Endothelial cell (in vitro differentiated cells): ENCODE measurements at regions not wholly inside any gene's neighbourhood (a gene's known extent, or its start where the extent isn't known, plus 50 kb on each side); places are given as distances from the start of the nearest gene placed in this dataset.

Experiments used
- DNase-seq: peaks from one replicate; pipeline ENCODE4 v3.0.0; 2021; ENCODE audit warnings: low spot score
- H3K27ac Mint-ChIP-seq: one replicate; pipeline ENCODE4 v1.8.0; 2021; ENCODE audit warnings: mixed read lengths, inconsistent platforms; ENCODE audit not compliant: unreplicated experiment
- H3K27me3 Mint-ChIP-seq: one replicate; pipeline ENCODE4 v1.8.0; 2021; ENCODE audit warnings: mild to moderate bottlenecking, moderate library complexity, mixed read lengths, inconsistent platforms; ENCODE audit not compliant: unreplicated experiment
- H3K36me3 Mint-ChIP-seq: one replicate; pipeline ENCODE4 v1.8.0; 2021; ENCODE audit warnings: mild to moderate bottlenecking, low read depth, mixed read lengths, inconsistent platforms; ENCODE audit not compliant: unreplicated experiment
- H3K4me1 Mint-ChIP-seq: one replicate; pipeline ENCODE4 v1.8.0; 2021; ENCODE audit warnings: mild to moderate bottlenecking, mixed read lengths, inconsistent platforms; ENCODE audit not compliant: unreplicated experiment
- H3K4me3 Mint-ChIP-seq: one replicate; pipeline ENCODE4 v1.8.0; 2021; ENCODE audit warnings: mild to moderate bottlenecking, mixed read lengths, inconsistent platforms; ENCODE audit not compliant: unreplicated experiment
- H3K9me3 Mint-ChIP-seq: one replicate; pipeline ENCODE4 v1.8.0; 2021; ENCODE audit warnings: mixed read lengths, inconsistent platforms; ENCODE audit not compliant: unreplicated experiment
- TF ChIP-seq, protein P1 (sequence below): fragments of 200-600 bp; sonication (generic); IDR thresholded peaks from one replicate; pipeline ENCODE4 v1.5.0; 2021; ENCODE audit warnings: antibody characterized with exemption; ENCODE audit not compliant: unreplicated experiment

DNA sequence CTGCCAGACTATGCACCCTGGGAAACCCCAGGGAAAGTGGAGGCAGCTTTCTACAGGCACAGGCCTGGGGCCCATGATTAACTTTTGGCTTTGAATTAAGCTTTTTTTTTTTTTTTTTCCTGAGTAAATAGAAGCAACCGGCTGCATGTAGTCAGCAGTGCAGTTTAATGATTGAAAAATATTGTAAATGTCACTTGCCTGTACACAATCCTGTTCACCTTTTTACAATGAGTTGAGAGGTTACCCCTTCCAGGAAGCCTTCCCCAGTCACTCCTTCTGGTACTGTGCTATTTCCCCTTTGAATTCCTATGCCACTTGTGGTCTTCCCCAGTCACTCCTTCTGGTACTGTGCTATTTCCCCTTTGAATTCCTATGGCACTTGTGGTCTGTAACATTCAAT, 475.6 kb downstream of the TDRD15 start:
- TF ChIP-seq, protein P1, sequence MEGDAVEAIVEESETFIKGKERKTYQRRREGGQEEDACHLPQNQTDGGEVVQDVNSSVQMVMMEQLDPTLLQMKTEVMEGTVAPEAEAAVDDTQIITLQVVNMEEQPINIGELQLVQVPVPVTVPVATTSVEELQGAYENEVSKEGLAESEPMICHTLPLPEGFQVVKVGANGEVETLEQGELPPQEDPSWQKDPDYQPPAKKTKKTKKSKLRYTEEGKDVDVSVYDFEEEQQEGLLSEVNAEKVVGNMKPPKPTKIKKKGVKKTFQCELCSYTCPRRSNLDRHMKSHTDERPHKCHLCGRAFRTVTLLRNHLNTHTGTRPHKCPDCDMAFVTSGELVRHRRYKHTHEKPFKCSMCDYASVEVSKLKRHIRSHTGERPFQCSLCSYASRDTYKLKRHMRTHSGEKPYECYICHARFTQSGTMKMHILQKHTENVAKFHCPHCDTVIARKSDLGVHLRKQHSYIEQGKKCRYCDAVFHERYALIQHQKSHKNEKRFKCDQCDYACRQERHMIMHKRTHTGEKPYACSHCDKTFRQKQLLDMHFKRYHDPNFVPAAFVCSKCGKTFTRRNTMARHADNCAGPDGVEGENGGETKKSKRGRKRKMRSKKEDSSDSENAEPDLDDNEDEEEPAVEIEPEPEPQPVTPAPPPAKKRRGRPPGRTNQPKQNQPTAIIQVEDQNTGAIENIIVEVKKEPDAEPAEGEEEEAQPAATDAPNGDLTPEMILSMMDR = no peak
- H3K36me3 Mint-ChIP-seq = no peaks in the 10 kb centered on the region
- no peak for DNase-seq
- no peaks in the 10 kb centered on the region for H3K27me3 Mint-ChIP-seq
- H3K4me1 Mint-ChIP-seq = peaks cover 5% of the 10 kb centered on the region
- no peak overlapping the region for H3K4me3 Mint-ChIP-seq
- H3K9me3 Mint-ChIP-seq = no peaks in the 10 kb centered on the region
- no peak overlapping the region for H3K27ac Mint-ChIP-seq

DNA sequence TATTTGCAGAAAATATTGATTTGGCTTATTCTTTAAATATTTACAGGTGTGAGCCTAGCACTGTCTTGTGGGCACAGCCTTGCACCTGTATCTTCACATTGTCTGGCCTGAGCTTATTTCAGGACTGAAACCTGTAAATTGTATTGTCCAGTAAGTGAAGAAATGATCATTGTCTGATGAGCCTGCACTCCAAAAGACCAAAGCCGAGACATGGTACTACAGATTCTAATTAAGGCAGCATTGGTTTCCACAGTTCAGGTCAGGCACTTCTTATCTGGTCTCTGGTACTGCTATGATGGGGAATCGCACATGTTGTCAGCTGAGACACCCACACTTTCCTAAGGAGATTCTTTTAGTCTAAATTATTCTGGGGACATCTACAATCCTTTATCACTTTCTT, 479.0 kb downstream of the TDRD15 start:
- Mint-ChIP-seq H3K36me3 (no peaks in the 10 kb centered on the region), H3K9me3 (no peaks in the 10 kb centered on the region)
- TF ChIP-seq, protein P1 = no peak

DNA sequence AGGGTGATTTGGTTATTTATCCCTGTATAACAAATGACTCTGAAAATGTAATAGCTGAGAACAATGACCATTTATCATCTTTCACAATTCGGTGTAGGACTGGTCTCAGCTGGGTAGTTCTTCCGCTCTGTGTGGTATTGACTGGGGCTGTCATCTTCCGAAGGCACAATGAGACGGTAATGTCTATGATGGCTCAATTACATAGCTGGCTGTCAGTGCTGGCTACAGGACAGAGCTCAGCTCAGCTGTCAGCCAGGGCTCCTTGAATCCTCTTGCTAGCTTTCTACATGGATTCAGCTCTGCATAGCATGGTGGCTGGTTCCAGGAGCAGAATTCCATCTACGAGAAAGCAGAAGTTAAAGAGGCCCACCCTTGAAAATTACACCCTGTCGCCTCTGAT, 483.8 kb downstream of the TDRD15 start:
- TF ChIP-seq, protein P1 = no peak
- DNase-seq = no peak
- Mint-ChIP-seq H3K27me3 (no peaks in the 10 kb centered on the region), H3K27ac (no peak overlapping the region), H3K4me1 (no peaks in the 10 kb centered on the region), H3K4me3 (no peak overlapping the region), H3K9me3 (no peaks in the 10 kb centered on the region), H3K36me3 (no peaks in the 10 kb centered on the region)

More for the DNA sequence above, 479.0 kb downstream of the TDRD15 start:
- Mint-ChIP-seq H3K4me3 (no peak overlapping the region), H3K27me3 (no peaks in the 10 kb centered on the region), H3K4me1 (peaks cover 5% of the 10 kb centered on the region), H3K27ac (no peak overlapping the region)
- DNase-seq = no peak

DNA sequence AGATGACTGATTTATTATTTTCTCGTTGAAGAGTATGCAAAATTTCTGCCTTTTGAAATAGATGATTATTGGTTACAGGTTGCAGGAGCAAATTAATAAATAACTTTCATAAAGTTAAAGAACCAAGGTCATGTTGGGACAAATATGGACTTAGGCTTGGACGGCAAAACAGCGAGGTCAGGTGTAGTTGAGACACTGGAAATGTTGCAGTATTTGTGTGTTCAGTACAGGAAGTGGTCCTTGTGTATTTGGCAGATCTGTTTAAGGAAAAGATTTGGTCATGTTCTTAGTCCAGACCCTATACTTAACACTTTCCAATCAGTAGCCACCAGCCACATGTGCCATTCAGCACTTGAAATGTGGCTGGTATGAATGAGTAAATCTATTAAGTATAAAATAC, 486.5 kb downstream of the TDRD15 start:
- H3K4me1 Mint-ChIP-seq = no peaks in the 10 kb centered on the region
- no peaks in the 10 kb centered on the region for H3K9me3 Mint-ChIP-seq
- H3K36me3 Mint-ChIP-seq = no peaks in the 10 kb centered on the region
- no peak overlapping the region for H3K27ac Mint-ChIP-seq
- H3K4me3 Mint-ChIP-seq = no peak overlapping the region
- DNase-seq = no peak
- TF ChIP-seq, protein P1 = no peak
- no peaks in the 10 kb centered on the region for H3K27me3 Mint-ChIP-seq

DNA sequence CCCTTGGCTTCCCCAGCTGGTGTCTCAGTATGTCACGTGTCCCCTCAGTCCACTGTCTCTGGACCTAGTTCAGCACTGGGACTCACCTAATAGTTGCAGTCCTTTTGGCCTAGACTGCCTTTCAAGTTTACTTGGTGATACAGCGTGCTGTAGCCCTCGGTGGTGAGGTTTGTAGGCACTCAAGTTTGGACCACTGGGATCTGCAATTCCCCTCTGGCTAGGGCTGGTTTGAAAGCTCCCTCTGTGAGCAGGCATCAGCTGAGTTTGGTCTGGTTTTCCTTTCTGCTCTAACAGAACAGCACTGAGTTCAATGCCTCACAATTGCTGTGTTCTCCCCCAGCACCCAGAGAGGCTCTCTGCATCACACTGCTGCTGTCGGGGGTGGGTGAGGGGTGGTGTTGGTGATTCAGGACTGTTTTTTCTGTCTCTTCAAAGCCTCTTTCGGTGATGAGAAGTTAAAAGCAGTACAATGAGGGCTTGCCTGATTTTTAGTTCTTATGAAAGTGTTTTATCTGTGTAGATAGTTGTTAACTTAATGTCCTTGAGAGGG, 494.2 kb downstream of the TDRD15 start:
- no peak for DNase-seq
- no peak overlapping the region for H3K4me3 Mint-ChIP-seq
- no peaks in the 10 kb centered on the region for H3K4me1 Mint-ChIP-seq
- TF ChIP-seq, protein P1 = no peak
- peaks cover 2% of the 10 kb centered on the region for H3K27me3 Mint-ChIP-seq
- H3K9me3 Mint-ChIP-seq = no peaks in the 10 kb centered on the region
- H3K27ac Mint-ChIP-seq = no peak overlapping the region
- H3K36me3 Mint-ChIP-seq = no peaks in the 10 kb centered on the region
